ENCODE measurements at regions not wholly inside any gene's neighbourhood (a gene's known extent, or its start where the extent isn't known, plus 50 kb on each side); places are given as distances from the start of the nearest gene placed in this dataset.

DNA sequence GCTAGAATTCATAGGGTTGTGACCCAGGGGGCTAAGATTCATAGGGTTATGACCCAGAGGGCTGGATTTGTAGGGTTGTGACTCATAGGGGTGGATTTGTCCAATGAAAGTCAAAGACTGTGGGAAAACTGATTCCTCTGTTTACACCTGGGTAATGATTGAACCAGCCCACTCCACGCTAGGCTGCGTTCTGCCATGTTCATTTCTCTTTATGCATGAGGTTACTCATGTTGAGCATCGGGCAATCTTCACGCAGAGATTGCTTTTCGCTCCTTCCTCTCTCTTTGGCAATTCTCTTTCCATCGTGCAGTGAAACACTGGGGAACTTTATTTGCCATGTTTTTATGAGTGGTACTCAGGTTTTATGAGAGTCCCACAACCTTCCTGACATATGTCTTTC lies 127.8 kb downstream of the CRLF2 start:
- Histone ChIP-seq H2AFZ (ENCODE audit: low read length) (no peak overlapping the region), H3K4me3 (ENCODE audit: low read length, poor library complexity, severe bottlenecking) (no peak overlapping the region), H3K9me3 (ENCODE audit: insufficient read depth, low read depth, low read length) (peaks cover 9% of the 10 kb centered on the region; the same call in 1 of the 2 replicates), H3K79me2 (ENCODE audit: insufficient read depth, low read length) (no peaks in the 10 kb centered on the region), H4K20me1 (ENCODE audit: insufficient read depth, low read length, poor library complexity, severe bottlenecking) (no peaks in the 10 kb centered on the region), H3K9ac (ENCODE audit: low read depth, low read length, poor library complexity, severe bottlenecking) (no peak overlapping the region), H3K4me2 (ENCODE audit: low read depth, low read length, poor library complexity, severe bottlenecking) (no peak overlapping the region), H3K9me2 (replicated peaks; ENCODE audit: low read depth, low read length) (no peaks in the 10 kb centered on the region), H3K4me1 (ENCODE audit: insufficient read depth, low read length, poor library complexity, severe bottlenecking) (no peaks in the 10 kb centered on the region), H3K27me3 (ENCODE audit: insufficient read depth, low read length, poor library complexity, severe bottlenecking) (no peaks in the 10 kb centered on the region), H3K36me3 (ENCODE audit: insufficient read depth, low read length) (no peaks in the 10 kb centered on the region), H3F3A (ENCODE audit: low read depth) (no peaks in the 10 kb centered on the region)
- TF ChIP-seq, protein P1, sequence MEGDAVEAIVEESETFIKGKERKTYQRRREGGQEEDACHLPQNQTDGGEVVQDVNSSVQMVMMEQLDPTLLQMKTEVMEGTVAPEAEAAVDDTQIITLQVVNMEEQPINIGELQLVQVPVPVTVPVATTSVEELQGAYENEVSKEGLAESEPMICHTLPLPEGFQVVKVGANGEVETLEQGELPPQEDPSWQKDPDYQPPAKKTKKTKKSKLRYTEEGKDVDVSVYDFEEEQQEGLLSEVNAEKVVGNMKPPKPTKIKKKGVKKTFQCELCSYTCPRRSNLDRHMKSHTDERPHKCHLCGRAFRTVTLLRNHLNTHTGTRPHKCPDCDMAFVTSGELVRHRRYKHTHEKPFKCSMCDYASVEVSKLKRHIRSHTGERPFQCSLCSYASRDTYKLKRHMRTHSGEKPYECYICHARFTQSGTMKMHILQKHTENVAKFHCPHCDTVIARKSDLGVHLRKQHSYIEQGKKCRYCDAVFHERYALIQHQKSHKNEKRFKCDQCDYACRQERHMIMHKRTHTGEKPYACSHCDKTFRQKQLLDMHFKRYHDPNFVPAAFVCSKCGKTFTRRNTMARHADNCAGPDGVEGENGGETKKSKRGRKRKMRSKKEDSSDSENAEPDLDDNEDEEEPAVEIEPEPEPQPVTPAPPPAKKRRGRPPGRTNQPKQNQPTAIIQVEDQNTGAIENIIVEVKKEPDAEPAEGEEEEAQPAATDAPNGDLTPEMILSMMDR (conservative IDR thresholded peaks at IDR 0.05; ENCODE audit: low read length): no peak
- TF ChIP-seq EZH2phosphoT487 (IDR thresholded peaks at IDR 0.05; ENCODE audit: borderline replicate concordance): no peak

DNA sequence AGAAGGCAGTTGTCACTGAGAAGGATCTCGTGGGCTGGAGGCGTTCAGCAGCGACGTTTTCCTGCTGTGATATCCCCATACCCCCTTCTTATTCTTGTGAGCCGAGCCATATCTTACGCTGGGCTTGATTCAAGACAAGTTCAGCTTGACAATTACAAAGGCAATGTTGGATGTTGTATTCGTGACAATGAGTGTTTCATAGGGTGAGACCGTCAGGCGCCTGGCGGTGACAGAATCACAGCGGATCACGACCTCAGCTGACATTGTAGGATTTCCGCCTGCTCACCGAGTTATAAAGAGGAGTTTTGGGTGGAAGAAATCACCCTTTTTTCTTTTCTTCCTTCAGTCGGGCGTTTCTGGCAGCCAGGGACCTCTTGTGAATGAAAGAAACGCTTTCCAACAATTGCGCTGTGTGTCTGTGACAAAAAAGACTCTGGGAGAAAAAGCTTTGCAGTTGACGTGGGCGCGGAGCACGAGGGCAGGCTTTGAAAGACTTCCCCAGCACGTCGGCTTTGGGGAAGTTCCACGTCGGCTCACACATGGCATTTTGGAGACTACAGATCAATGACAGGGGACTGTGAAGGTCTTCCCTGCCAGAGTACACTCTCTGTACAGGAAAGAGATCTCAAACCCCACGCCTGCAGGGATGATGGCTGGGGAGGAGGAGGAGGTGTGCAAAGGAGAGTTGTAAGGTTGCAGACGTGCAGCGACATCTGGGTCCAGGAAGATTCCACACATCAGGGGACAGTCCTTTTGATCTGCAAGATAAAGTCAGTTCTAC lies 135.4 kb downstream of the CRLF2 start:
- Histone ChIP-seq H3K79me2 (ENCODE audit: insufficient read depth, low read length) (no peaks in the 10 kb centered on the region), H3K4me2 (ENCODE audit: low read depth, low read length, poor library complexity, severe bottlenecking) (no peak overlapping the region), H3K9me2 (replicated peaks; ENCODE audit: low read depth, low read length) (no peaks in the 10 kb centered on the region), H3K27me3 (ENCODE audit: insufficient read depth, low read length, poor library complexity, severe bottlenecking) (no peaks in the 10 kb centered on the region), H3K36me3 (ENCODE audit: insufficient read depth, low read length) (no peaks in the 10 kb centered on the region), H4K20me1 (ENCODE audit: insufficient read depth, low read length, poor library complexity, severe bottlenecking) (no peaks in the 10 kb centered on the region), H3K9me3 (ENCODE audit: insufficient read depth, low read depth, low read length) (no peaks in the 10 kb centered on the region), H3K9ac (ENCODE audit: low read depth, low read length, poor library complexity, severe bottlenecking) (no peak overlapping the region), H3K4me3 (ENCODE audit: low read length, poor library complexity, severe bottlenecking) (no peak overlapping the region), H3K4me1 (ENCODE audit: insufficient read depth, low read length, poor library complexity, severe bottlenecking) (no peaks in the 10 kb centered on the region), H2AFZ (ENCODE audit: low read length) (no peak overlapping the region), H3F3A (ENCODE audit: low read depth) (no peaks in the 10 kb centered on the region)
- no peak for TF ChIP-seq EZH2phosphoT487 (IDR thresholded peaks at IDR 0.05; ENCODE audit: borderline replicate concordance)
- TF ChIP-seq, protein P1 (conservative IDR thresholded peaks at IDR 0.05; ENCODE audit: low read length): no peak

DNA sequence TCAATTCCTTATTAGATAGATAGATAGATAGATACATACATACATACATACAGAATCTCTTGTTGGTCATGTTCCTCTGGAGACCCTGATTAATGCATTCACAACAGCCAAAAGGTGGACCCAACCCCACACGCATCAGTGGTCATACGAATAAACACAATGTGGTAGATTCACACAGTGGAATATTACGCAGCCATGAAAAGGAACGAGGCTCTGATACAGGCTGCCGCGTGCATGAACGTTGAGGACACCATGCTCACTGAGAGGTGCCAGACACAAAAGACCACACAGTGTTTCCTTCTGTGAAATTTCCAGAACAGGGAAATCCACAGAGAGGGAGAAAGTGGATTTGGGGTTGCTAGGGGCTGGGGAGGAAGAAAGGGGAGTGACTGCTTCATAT lies 136.7 kb downstream of the CRLF2 start:
- H4K20me1 ChIP-seq (ENCODE audit: insufficient read depth, low read length, poor library complexity, severe bottlenecking): no peaks in the 10 kb centered on the region
- TF ChIP-seq EZH2phosphoT487 (IDR thresholded peaks at IDR 0.05; ENCODE audit: borderline replicate concordance): no peak
- TF ChIP-seq, protein P1 (conservative IDR thresholded peaks at IDR 0.05; ENCODE audit: low read length): no peak

More for the DNA sequence above, 136.7 kb downstream of the CRLF2 start:
- H2AFZ ChIP-seq (ENCODE audit: low read length): no peak overlapping the region
- no peak overlapping the region for H3K4me2 ChIP-seq (ENCODE audit: low read depth, low read length, poor library complexity, severe bottlenecking)
- H3K79me2 ChIP-seq (ENCODE audit: insufficient read depth, low read length): no peaks in the 10 kb centered on the region
- no peaks in the 10 kb centered on the region for H3K4me1 ChIP-seq (ENCODE audit: insufficient read depth, low read length, poor library complexity, severe bottlenecking)
- H3K4me3 ChIP-seq (ENCODE audit: low read length, poor library complexity, severe bottlenecking): no peak overlapping the region
- no peaks in the 10 kb centered on the region for H3K27me3 ChIP-seq (ENCODE audit: insufficient read depth, low read length, poor library complexity, severe bottlenecking)
- H3K9ac ChIP-seq (ENCODE audit: low read depth, low read length, poor library complexity, severe bottlenecking): no peak overlapping the region
- H3K9me3 ChIP-seq (ENCODE audit: insufficient read depth, low read depth, low read length): no peaks in the 10 kb centered on the region
- H3K9me2 ChIP-seq (replicated peaks; ENCODE audit: low read depth, low read length): no peaks in the 10 kb centered on the region
- no peaks in the 10 kb centered on the region for H3K36me3 ChIP-seq (ENCODE audit: insufficient read depth, low read length)
- H3F3A ChIP-seq (ENCODE audit: low read depth): no peaks in the 10 kb centered on the region

Measured in Loucy (cell line).